Effector CD4-positive, alpha-beta T cell (primary cell): ENCODE measurements at regions not wholly inside any gene's neighbourhood (a gene's known extent, or its start where the extent isn't known, plus 50 kb on each side); places are given as distances from the start of the nearest gene placed in this dataset.

ENCODE experiments used
- DNase-seq: peaks from one replicate; pipeline ENCODE4 v3.0.0-alpha.2; 2020

DNA sequence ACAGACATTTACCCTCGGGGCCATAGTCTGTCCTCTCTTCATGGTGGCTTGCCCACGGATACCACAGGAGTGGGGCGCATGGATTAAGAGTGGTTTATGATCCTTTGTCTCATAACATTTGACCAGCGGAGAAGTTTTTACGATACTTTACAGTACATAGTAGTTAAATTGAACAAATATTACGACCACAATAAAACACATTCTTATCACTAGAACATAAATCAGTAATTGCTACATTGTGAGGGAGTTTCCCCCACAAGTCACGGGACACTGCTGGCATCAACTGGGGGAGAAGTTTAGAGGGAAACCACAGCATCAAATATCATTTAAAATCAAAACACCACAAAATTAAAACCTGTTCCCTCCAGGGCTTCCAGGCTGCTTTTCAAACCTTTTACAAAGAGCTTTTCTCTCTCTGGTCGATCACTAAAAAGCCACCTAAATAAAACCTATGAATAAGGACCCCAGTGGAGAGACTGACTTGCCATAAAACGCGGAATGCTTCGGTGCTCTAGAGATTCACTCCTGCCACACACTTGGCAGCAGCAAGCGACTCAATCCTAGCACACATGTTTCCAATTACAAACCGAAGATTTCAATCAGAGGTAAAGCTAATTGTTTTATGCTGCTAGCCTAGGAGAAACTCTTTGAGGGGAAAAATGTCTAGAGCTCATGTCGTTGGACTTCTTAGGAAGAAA is 173.7 kb upstream of the HNRNPA3 start:
- DNase-seq: no peak

DNA sequence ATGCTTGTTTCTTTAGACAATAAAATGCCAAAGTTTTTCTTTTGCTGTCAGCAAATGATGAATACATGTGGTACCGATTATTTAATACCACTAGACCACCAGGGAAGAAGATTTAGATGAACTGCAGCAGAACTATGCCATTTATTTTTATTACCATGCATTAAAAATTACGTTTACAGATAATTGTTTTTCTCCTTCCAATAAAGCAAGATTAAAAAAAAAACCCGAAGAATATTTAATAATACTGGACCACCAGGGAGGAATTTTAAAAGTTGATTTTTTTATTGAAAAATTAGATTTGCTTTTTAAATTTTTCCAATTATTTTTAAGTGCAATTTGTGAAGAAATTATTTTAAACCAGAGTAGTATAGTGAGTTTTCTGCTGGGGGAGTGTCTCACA is 170.3 kb upstream of the HNRNPA3 start:
- no peak for DNase-seq

DNA sequence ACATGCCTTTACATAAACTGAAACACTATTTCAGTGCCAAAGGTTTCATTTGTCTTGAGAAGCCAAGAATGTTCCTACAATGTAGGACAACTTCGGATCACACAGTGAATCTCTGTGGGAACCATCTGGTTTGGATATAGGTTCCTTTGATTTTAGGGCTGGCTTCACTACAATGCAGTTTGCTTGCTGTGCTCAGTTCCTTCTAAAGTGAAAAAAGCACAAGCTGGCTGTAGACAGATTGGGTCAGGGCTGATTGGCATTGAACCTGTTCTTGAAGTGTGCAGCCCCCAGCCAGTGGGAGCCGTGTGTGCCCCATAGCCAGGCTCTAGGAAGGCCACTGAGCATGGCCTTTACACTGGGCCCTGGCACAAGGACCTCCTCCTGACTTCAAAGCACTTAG is 167.9 kb upstream of the HNRNPA3 start:
- DNase-seq: no peak

DNA sequence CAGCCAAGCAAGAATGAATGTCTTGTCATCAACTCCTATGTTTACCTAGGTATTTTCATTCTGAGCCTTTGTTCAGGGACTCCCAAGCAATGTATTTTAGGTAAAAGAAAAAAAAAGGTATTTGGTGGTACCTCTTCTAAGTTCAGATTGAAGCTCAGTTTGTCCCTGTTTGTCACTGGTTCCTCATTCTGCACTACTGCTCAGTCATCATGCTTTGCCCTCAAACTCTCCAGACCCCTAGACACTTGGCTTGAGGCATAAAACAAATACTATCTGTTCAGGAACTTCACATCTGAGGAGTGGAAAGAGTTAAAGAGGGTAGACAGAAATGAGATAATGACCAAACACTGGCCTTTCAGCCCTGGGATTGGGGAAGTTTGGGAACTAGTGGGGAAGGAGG is 163.6 kb upstream of the HNRNPA3 start:
- DNase-seq: no peak

DNA sequence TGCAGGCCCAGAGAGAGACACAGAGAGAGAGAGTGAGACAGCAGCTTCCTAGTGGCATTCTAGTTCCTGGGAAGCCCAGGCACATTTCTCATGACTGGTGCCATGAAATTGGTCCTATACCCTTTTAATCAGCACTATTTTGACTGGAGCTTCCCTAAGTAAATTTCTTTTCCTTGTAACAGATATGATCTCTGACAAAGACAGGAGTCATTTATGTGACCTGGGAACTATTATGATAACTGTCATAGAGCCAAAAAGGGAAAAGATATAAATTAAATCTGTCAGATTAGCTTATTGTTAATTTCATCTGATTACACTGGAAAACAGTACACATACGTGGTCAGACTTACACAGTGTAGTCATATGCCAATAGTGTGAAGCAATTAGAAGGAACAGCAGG is 161.3 kb upstream of the HNRNPA3 start:
- DNase-seq: no peak

DNA sequence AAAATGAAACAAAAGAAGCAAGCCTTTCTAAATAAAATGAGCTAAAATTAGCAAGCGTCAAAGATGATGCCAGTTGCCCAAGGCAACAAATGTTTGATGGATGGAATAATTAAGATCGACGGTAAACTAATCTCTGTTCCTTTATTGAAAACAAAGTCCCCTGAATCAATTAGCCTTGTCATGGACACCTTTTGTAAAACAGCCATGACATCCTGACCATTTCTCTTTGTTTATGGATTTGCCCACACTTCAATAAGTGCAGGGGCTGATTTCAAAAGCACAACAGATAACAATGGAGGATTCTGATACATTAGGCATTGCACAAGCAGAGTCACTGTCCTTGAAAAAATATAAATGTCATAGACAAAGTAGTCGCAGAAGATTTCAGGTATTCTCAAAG is 160.1 kb upstream of the HNRNPA3 start:
- DNase-seq: no peak

DNA sequence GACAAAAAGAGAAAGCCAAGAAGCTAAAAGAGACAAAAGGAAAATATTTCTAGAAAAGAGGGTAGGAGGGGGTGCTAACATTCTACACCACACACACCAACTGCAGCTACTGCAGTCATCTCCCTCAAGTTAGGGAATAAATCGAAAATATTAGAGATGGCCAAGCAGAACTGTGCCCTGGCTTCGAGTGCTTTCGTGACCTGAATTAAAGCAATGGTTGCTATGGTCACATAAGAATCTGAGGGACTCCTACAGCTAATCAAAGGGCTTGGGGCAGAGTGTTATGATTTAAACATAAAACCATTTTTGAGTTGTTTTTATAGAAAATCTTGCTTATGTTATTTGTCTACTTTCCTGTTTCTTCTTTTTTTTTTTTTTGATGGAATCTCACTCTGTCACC is 159.6 kb upstream of the HNRNPA3 start:
- no peak for DNase-seq

DNA sequence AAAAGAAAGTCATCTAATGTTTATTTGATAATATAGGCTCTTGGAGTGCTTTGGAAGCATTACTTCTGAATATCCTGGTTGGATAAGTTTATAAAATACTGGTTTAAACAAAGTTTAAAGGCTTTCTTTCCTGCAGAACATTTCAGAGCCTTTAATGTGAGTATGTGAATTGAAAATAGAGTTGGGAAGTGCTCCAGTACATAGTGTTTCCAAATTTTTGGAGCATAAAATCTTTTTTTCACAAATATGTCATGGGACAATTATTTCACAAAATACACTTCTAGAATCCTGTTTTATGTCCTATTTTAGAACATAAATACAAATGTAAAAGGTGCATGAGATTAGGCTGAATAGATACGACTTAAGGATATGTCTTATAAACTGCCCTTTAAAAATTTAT is 158.9 kb upstream of the HNRNPA3 start:
- no peak for DNase-seq

DNA sequence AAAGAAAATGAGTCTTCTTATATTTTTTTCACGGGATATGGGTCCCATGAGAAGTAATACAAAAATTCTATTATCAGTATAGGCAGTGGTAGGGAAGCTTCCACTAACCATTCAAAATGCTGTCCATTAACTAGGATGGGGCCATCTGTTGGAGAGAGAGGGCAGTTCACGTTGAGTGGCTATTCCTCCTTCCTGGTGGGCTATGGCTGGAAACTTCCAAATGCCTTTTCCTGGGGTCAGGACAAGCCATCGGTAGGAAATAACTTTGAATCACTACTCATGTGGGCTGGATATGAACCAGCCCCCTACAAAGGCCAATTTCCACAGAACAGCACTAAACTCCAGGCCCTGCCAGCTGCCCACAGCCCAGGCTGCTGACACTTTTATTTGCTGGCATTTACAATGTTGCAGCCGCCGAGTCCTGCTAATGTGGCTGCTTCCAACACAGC is 156.1 kb upstream of the HNRNPA3 start:
- no peak for DNase-seq

DNA sequence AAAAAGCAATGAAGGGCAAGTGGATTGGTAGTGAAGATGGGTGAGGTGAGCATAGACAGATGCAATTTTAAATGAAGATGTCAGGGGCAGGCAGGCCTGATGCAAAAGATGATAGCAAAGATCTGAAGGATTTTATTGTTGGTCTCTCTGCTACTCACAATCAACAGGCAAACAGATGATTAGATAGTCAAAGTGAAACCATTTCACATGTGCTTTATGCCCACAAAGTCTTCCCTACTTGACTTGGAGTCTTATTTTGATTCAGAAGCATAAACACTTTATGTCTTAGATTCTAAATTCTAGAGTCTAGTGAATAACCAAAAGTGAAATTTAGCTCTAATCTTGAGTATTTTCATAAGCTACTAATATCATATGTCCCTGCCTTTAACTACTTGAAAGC is 153.8 kb upstream of the HNRNPA3 start:
- no peak for DNase-seq

DNA sequence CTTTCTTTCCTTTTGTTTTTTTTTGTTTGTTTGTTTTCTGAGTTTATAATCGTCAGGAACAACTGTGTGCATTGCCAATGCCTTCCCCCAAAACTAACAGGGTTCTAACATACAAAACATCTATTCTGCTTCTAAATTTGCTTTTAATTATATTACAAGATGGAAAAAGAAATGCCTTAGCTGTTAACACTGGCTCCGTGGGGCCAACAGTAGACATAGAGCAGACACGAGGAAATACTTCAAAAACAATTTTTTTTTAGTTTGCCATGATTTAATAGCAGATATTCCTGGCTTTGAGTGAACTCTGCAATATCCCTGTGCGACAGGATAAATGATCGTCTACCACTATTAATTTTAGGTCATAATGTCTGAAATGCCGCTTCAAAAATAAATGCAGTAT is 153.3 kb upstream of the HNRNPA3 start:
- DNase-seq: no peak

DNA sequence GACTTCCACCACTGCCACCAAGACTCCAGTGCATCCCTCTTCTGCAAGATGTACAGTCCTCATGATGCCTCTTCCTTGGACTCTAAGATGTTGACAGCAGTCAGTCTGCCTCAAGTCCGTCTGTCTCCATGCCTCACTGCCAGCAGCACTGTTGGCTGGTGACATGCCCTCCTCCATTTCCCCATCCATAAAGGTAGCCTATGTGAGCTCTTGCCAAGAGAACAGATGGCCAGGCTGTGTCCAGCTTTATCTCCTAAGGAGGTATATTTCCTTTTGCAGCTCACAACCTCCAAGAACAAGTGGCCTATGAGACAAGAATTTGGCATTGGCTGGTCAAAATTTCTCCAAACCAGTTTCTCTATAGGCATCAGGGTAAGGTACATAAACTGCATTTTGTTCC is 149.3 kb upstream of the HNRNPA3 start:
- no peak for DNase-seq

DNA sequence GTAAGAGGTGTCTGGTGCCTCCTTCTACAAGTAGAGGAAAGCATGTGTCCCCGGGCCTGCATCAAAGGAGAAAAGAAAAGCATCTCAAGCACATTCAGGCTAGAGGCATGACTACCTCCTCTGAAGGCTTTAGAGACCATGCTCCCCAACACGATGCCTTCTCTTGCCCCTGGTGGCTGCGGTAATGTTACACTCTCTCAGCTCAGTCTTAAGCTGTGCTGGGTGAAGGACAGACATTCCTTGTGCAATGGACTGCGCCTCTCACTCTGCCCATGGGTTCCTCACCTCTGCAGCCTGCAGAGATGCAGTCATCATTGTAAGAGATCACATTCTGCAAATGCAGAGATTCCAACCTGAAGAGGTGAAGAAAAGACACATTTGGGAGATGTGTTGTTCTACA is 148.2 kb upstream of the HNRNPA3 start:
- DNase-seq: no peak

DNA sequence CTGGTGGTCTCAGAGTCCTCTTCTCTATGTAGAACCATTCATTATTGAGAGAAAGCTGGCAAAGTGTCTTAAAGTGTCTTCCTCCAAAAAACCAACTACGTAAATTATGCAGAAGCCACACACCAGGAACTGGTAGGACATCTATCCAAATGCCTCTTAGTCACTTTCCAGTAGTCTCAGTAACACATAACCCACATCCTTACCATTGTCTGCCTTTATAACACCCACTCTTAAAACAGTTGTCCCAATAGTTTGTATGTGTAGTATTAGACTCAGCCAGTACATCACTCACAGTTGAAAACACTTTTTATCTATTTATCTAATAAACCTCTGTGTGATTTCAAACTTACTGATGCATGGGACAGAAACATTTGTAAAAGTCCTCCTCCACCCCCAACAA is 143.6 kb upstream of the HNRNPA3 start:
- no peak for DNase-seq

DNA sequence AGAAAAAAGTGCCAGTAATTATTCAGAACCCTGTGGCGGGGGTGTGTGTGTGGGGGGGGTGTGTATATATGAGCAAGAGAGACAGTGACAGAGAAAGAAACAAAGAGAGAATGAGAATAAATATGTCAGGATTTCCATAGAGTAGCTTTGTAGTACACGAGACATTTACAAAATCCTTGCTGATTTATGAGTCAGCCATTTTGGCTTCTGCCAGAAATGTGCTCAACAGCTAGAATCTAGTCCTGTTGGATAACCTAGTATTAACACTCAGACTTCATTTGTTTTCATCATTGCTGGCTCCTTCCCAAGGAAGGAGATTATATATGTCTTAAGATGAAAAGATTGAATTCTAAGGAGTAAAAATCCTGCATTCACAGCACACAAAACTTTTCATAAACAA is 140.5 kb upstream of the HNRNPA3 start:
- no peak for DNase-seq

DNA sequence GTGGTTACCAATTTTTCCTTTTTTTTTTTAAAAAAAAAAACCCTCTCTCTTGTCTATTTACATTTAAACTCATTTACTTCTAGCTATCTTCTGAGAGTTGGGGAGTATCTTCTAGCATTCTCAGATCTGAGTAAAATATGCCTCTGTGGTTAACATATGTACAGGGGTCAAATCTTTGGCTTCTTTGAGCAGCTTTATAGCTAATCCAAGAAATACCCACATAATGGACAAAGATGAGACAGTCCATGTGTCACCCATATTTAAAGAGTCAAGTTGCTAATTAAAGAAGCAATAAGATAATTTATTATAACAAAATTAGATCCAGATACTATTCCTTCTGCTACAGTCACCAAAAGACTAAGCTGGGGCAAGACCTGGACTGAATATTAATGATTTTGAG is 139.0 kb upstream of the HNRNPA3 start:
- no peak for DNase-seq

DNA sequence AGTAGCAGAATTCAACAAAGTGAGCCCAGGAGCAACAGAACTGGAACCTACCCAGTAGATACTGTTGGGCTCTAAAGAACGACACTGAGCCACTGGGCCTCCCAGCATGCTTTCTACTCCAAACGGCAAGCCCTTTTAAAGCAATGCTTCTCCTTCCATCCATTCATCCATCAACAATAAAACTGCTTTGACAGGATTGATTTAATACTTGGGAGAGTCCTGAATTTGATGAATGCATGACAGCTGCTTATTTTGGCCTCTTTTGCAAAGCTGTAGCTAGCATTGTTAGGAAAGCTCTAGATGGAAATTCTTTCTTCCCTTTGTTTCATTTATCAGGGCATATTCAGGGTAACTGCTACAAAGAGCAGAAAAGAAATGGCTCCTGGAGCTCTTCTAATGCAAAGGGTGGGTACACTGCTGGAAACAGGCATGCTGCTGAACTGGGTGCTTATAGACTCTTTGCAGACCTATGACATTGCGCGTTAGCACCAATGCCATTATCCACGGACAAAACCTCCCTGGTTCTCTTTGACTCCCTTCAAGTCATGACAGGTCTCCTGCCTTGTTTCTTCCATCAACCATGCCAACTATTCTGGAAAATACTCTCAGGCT is 138.4 kb upstream of the HNRNPA3 start:
- DNase-seq: no peak

DNA sequence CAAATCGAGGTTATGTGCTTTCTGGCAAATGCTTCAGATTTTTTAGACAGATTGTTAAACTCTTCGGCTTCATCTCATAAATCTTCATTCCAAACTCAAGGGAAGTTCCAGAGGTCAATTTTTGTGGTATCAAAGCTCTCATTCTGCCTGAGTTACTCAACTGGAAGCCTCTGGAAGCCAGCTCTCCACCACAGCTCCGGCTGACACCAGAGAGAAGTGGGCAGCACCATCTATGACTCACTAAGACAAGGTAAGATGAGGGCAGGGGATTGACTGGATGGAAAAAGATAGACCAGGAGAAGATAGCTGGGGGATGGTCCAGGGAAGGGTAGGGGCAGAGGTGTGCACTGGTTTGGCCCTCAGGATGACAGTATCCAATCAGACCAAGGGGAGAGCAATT is 137.3 kb upstream of the HNRNPA3 start:
- no peak for DNase-seq

DNA sequence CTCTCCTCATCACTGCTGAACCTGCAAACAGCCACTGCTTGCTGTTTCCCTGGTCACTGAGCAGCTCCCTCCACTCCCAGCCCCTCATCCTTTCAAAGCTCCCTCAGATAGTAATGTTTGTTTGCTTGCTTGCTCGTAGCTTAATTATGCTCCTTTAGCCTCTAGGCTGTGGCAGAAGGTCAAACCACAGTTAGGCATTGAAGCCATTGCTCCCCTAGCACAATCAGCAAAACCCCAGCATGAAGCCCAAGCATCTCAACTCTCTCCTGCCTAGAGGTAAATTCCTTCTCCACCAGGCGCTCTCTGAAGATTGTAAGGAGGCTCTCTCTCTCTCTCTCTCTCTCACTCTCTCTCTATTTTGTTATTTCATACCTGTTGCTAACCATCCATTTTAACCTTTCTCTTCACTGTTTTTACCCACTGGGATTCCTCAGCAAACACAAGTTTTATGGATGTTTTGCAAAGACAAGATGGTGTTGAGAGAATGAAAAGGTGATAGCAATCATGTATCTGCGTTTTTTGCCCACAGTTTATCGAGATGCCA is 135.9 kb upstream of the HNRNPA3 start:
- no peak for DNase-seq

DNA sequence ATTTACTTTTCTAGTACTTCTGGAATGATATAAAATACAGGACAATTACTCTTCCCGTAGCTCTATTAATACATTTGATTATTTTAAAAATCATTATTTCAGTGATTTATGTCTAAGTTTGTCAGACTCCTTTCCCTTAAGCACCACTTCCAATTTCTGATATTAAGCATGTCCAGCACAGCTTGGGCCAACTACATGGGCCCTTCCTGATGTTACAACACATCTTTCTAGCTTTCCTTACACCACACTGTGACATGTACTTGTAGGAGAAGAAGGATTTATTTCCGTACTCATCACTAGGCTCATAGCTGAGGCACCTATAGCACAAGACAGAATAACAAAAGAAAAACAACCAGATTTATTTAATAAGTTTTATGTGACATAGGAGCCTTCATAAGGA is 134.8 kb upstream of the HNRNPA3 start:
- DNase-seq: no peak

DNA sequence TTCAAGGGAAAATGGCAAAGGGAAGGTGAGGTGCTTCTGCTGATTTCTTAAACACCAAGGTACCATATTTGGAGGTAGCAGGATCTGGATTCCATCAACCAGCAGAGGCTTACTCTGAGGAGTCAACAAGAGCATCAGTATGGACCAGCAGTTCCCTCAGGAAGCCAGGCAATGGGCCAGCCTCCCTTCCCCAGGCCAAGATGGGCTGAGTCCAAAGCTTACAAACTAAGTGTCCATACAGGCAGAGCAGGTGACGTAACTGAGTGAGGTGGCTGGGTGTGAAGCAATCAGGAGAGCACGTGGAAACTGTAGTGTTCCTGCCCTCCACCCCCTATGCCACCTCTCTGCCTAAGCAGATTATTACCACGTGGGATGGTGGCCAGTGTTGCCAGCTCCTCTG is 134.2 kb upstream of the HNRNPA3 start:
- DNase-seq: no peak

DNA sequence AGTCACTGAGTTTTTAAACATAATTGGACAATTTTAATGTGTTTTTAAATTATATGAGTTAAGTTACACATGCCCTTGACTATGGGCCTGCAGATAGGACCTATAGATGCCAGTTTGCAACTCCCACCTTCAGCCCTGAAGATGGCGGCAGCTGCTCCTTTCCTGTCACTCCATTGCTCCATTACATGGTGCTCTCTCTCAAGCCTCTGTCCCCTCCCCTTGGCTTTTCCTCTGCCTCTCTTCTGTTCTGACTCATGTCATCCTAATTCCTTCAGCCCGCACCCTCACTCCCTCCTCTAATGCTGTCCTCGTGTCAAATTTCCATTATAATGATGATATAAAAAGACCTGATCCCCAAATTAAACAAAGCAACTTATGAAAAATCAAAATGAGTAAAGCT is 133.7 kb upstream of the HNRNPA3 start:
- no peak for DNase-seq

DNA sequence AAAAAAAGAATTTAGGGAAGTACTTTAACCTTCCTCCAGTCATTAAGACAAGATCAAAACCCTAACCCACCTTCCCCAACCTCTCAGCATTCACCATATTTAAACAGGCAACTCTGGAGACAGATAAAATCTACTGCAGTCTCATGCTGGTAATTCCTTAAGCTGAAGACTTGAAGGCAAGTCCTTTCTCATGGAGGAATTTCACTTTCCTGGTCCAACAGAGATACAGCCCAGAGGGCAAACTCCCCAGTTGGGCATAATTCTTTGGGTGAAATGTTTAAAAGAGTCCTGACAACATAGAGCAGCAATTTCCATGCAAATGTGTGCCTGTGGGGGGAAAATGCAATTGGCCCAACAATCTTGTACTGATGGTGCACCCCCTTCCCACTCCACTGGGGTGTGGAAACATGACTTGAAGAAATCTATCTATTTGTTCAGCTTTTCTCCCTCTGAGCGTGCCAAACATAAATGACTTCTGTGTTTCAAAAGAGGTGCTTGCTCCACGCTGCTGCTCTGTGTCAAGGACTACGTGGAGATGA is 131.8 kb upstream of the HNRNPA3 start:
- no peak for DNase-seq

DNA sequence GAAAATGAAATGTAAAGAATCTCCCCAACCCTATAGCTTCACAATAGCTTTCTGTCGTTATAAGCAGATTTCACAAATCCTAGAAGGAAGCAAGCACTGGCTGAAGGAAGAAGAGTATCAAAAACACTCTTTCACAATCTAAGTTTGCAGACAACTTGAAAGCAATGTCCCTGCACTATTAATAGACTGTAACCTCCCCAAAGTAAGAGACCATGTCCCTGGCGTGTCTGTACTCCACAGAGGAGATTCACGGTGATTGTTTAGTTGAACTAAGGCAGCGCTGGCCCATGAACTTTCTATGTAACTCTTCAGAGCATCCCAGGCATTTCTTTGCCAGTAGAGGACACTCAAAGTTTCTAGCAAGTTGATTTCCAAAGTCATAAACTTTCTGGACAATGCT is 128.0 kb upstream of the HNRNPA3 start:
- no peak for DNase-seq

DNA sequence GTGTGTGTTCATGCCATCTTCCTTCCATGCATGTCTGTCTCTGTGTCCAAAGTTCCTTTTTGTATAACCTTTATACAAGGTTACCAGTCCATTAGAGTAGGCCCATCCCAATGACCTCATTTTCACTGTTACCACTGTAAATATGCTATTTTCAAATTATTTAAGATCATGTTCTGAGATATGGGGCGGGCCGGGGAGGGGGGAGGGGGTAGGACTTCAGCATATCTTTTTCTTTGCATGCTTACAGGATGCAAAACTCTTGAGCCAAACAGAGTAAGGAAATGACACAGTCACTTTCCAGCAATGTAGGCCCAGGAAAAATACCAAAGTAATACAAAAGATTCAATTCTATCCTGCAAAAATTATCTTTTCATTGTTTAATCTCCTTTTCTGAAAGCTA is 124.1 kb upstream of the HNRNPA3 start:
- DNase-seq: no peak
